Kidney (tissue), 13 donors: ENCODE measurements at regions not wholly inside any gene's neighbourhood (a gene's known extent, or its start where the extent isn't known, plus 50 kb on each side); places are given as distances from the start of the nearest gene placed in this dataset.
A peak's percentile ranks its signal among the peaks of the same experiment; 100 is the strongest.

Source experiments
- DNase-seq, 5 donors: peaks; one replicate each; pipeline ENCODE4 v3.0.0-alpha.2; 2013 to 2020
- FAIRE-seq: peaks from 2 replicates; lab custom pipeline; 2012; peaks lifted over from hg19 to GRCh38; lab: Jason Lieb, UNC
- H3K27ac ChIP-seq, 2 donors: one replicate each; pipeline ENCODE4 v1.7.0; 2013; ENCODE audit warnings: low read depth in 2 of 2, low read length in 2 of 2, inconsistent platforms in 1 of 2
- H3K27me3 ChIP-seq: one replicate; pipeline ENCODE4 v1.7.1; 2013; ENCODE audit warnings: low read length, inconsistent platforms; ENCODE audit not compliant: control insufficient read depth, insufficient read depth
- H3K36me3 ChIP-seq, 3 donors: one replicate each; pipeline versions ENCODE4 v1.7.0 to v1.7.1; 2013; ENCODE audit warnings: low read length in 3 of 3, control low read depth in 1 of 3, inconsistent platforms in 1 of 3; ENCODE audit not compliant: insufficient read depth in 3 of 3, control insufficient read depth in 2 of 3
- H3K4me1 ChIP-seq, 3 donors: one replicate each; pipeline versions ENCODE4 v1.7.0 to v1.7.1; 2013; ENCODE audit warnings: low read length in 3 of 3, inconsistent platforms in 1 of 3, low read depth in 1 of 3; ENCODE audit not compliant: control insufficient read depth in 2 of 3, insufficient read depth in 2 of 3
- H3K4me3 ChIP-seq, 3 donors: one replicate each; pipeline versions ENCODE4 v1.7.0 to v1.8.1; 2013; ENCODE audit warnings: low read length in 3 of 3, control low read depth in 1 of 3, inconsistent platforms in 1 of 3
- H3K9ac ChIP-seq, 3 donors: one replicate each; pipeline versions ENCODE4 v1.7.0 to v1.7.1; 2013; ENCODE audit warnings: low read length in 3 of 3, control low read depth in 1 of 3, inconsistent platforms in 1 of 3
- H3K9me3 ChIP-seq, 3 donors: one replicate each; pipeline versions ENCODE4 v1.7.0 to v1.7.1; 2013; ENCODE audit warnings: low read length in 3 of 3, control low read depth in 1 of 3, inconsistent platforms in 1 of 3; ENCODE audit not compliant: control insufficient read depth in 2 of 3, insufficient read depth in 1 of 3
- intact Hi-C: fragments of 100-400 bp; cut with DNase I; formaldehyde crosslinking; loops from one replicate; pipeline ENCODE4 v1.11.1; 2022
- TF ChIP-seq, protein P1 (sequence below): IDR thresholded peaks from 3 replicates; pipeline ENCODE4 v1.5.1; 2012; ENCODE audit warnings: mild to moderate bottlenecking, moderate library complexity, borderline replicate concordance; ENCODE audit not compliant: insufficient read depth; ENCODE audit errors: extremely low read depth
- donor health status: control.
- donor health status: control.
- donor health status: control.
- donor health status: control.
- donor health status: control.
- donor health status: DM: yes; HTN: yes; CAD: no.
- donor health status: Normal renal cell carcinoma (clear cell type).

GRCh38 chr4:143273160-143273917 lies 63.3 kb upstream of the GAB1 start:
- Histone ChIP-seq H3K4me3 (no peak overlapping the region), H3K9me3 (no peaks in the 10 kb centered on the region), H3K4me1 (no peaks in the 10 kb centered on the region), H3K27me3 (no peaks in the 10 kb centered on the region), H3K27ac (no peak overlapping the region), H3K9ac (no peak overlapping the region), H3K36me3 (no peaks in the 10 kb centered on the region)
- FAIRE-seq (no peak), DNase-seq (no peak)
- intact Hi-C loops = no loop called here
- TF ChIP-seq, protein P1, sequence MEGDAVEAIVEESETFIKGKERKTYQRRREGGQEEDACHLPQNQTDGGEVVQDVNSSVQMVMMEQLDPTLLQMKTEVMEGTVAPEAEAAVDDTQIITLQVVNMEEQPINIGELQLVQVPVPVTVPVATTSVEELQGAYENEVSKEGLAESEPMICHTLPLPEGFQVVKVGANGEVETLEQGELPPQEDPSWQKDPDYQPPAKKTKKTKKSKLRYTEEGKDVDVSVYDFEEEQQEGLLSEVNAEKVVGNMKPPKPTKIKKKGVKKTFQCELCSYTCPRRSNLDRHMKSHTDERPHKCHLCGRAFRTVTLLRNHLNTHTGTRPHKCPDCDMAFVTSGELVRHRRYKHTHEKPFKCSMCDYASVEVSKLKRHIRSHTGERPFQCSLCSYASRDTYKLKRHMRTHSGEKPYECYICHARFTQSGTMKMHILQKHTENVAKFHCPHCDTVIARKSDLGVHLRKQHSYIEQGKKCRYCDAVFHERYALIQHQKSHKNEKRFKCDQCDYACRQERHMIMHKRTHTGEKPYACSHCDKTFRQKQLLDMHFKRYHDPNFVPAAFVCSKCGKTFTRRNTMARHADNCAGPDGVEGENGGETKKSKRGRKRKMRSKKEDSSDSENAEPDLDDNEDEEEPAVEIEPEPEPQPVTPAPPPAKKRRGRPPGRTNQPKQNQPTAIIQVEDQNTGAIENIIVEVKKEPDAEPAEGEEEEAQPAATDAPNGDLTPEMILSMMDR = no peak

DNA sequence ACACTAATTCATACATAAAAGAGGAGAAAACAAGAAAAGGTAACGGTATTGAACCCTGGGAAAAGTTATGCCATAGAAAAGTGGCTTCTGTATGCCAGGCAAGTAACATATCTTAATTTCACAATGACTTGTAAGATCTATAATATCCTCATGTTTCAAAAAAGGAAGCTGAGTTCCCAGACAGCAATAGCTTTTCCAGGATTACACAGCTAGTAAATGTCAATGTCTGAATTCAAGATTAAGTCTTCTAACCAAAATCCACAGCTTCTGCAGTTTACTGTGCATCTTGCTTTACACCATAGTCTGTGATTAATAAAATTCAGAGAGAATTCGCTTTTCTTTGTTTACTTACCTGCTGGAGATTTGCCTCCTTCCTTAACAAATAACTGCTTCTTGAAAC lies 55.8 kb upstream of the GAB1 start:
- no peaks in the 10 kb centered on the region for H3K4me1 ChIP-seq
- intact Hi-C loops = no loop called here
- H3K9ac ChIP-seq = no peak overlapping the region
- H3K9me3 ChIP-seq = no peaks in the 10 kb centered on the region
- DNase-seq (no peak), FAIRE-seq (no peak)
- H3K27ac ChIP-seq = no peak overlapping the region
- H3K36me3 ChIP-seq = no peaks in the 10 kb centered on the region
- no peak overlapping the region for H3K4me3 ChIP-seq
- TF ChIP-seq, protein P1 = no peak
- H3K27me3 ChIP-seq = no peaks in the 10 kb centered on the region

GRCh38 chr4:143281507-143282190 lies 55.0 kb upstream of the GAB1 start:
- Histone ChIP-seq H3K4me1 (no peaks in the 10 kb centered on the region), H3K27ac (no peak overlapping the region), H3K9ac (no peak overlapping the region), H3K9me3 (no peaks in the 10 kb centered on the region), H3K27me3 (no peaks in the 10 kb centered on the region), H3K4me3 (no peak overlapping the region), H3K36me3 (no peaks in the 10 kb centered on the region)
- intact Hi-C loops = no loop called here
- peak in 1 of 5 donors; percentile 40 for DNase-seq
- FAIRE-seq = no peak
- TF ChIP-seq, protein P1 = no peak
